GM19238 (cell line): ENCODE measurements at regions not wholly inside any gene's neighbourhood (a gene's known extent, or its start where the extent isn't known, plus 50 kb on each side); places are given as distances from the start of the nearest gene placed in this dataset.
"Not testable (repeated sequence)": the region's sequence is repeated elsewhere in the genome, so short reads cannot be mapped to it uniquely, and the experiment has no call there.

Source experiments
- DNase-seq: peaks from one replicate; pipeline ENCODE4 v3.0.0; 2011; ENCODE audit warnings: low spot score; ENCODE audit not compliant: insufficient read length

GRCh38 chr2:111494981-111495315, 374.2 kb downstream of the BCL2L11 start:
- DNase-seq, result not testable (repeated sequence)

- not testable (repeated sequence) for DNase-seq
These were observed 374.9 kb downstream of the BCL2L11 start for GRCh38 chr2:111495636-111496035.

- not testable (repeated sequence) for DNase-seq
These were observed 375.5 kb downstream of the BCL2L11 start for GRCh38 chr2:111496176-111496575.

- not testable (repeated sequence) for DNase-seq
These were observed 376.1 kb downstream of the BCL2L11 start for GRCh38 chr2:111496860-111497259.

GRCh38 chr2:111497270-111497669, 376.6 kb downstream of the BCL2L11 start:
- not testable (repeated sequence) for DNase-seq

- not testable (repeated sequence) for DNase-seq
These were observed 379.9 kb downstream of the BCL2L11 start for GRCh38 chr2:111500536-111501062.

- DNase-seq, result not testable (repeated sequence)
These were observed 380.0 kb downstream of the ANAPC1 start for GRCh38 chr2:111503844-111504570.

- not testable (repeated sequence) for DNase-seq
These were observed 379.4 kb downstream of the ANAPC1 start for GRCh38 chr2:111504571-111504942.

GRCh38 chr2:111505267-111505666, 378.7 kb downstream of the ANAPC1 start:
- not testable (repeated sequence) for DNase-seq

- DNase-seq, result not testable (repeated sequence)
These were observed 377.1 kb downstream of the ANAPC1 start for GRCh38 chr2:111506936-111507335.

- DNase-seq, result not testable (repeated sequence)
These were observed 374.6 kb downstream of the ANAPC1 start for GRCh38 chr2:111509225-111509869.

GRCh38 chr2:111510384-111510783, 373.6 kb downstream of the ANAPC1 start:
- not testable (repeated sequence) for DNase-seq

GRCh38 chr2:111511062-111511461, 372.9 kb downstream of the ANAPC1 start:
- not testable (repeated sequence) for DNase-seq

- DNase-seq, result not testable (repeated sequence)
These were observed 371.6 kb downstream of the ANAPC1 start for GRCh38 chr2:111512378-111512777.

- not testable (repeated sequence) for DNase-seq
These were observed 369.9 kb downstream of the ANAPC1 start for GRCh38 chr2:111514138-111514537.

- DNase-seq, result not testable (repeated sequence)
These were observed 366.8 kb downstream of the ANAPC1 start for GRCh38 chr2:111517050-111517720.

GRCh38 chr2:111517721-111518053, 366.3 kb downstream of the ANAPC1 start:
- not testable (repeated sequence) for DNase-seq

GRCh38 chr2:111519071-111519470, 364.9 kb downstream of the ANAPC1 start:
- DNase-seq, result no peak

GRCh38 chr2:111522231-111522768, 361.7 kb downstream of the ANAPC1 start:
- DNase-seq, result no peak

- DNase-seq, result no peak
These were observed 361.0 kb downstream of the ANAPC1 start for GRCh38 chr2:111523009-111523408.

- DNase-seq, result not testable (repeated sequence)
These were observed 359.0 kb downstream of the ANAPC1 start for GRCh38 chr2:111525026-111525425.
